ENCODE measurements at regions not wholly inside any gene's neighbourhood (a gene's known extent, or its start where the extent isn't known, plus 50 kb on each side); places are given as distances from the start of the nearest gene placed in this dataset.

GRCh38 chr5:4335078-4335477 is 739.4 kb downstream of the IRX1 start:
- no peak for TF ChIP-seq POLR2AphosphoS5 (IDR thresholded peaks at IDR 0.05; ENCODE audit: low read depth, low read length)
- TF ChIP-seq TAF1 (IDR thresholded peaks at IDR 0.05; ENCODE audit: borderline replicate concordance, insufficient read depth, low read length) = no peak
- TF ChIP-seq, protein P1, sequence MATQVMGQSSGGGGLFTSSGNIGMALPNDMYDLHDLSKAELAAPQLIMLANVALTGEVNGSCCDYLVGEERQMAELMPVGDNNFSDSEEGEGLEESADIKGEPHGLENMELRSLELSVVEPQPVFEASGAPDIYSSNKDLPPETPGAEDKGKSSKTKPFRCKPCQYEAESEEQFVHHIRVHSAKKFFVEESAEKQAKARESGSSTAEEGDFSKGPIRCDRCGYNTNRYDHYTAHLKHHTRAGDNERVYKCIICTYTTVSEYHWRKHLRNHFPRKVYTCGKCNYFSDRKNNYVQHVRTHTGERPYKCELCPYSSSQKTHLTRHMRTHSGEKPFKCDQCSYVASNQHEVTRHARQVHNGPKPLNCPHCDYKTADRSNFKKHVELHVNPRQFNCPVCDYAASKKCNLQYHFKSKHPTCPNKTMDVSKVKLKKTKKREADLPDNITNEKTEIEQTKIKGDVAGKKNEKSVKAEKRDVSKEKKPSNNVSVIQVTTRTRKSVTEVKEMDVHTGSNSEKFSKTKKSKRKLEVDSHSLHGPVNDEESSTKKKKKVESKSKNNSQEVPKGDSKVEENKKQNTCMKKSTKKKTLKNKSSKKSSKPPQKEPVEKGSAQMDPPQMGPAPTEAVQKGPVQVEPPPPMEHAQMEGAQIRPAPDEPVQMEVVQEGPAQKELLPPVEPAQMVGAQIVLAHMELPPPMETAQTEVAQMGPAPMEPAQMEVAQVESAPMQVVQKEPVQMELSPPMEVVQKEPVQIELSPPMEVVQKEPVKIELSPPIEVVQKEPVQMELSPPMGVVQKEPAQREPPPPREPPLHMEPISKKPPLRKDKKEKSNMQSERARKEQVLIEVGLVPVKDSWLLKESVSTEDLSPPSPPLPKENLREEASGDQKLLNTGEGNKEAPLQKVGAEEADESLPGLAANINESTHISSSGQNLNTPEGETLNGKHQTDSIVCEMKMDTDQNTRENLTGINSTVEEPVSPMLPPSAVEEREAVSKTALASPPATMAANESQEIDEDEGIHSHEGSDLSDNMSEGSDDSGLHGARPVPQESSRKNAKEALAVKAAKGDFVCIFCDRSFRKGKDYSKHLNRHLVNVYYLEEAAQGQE (IDR thresholded peaks at IDR 0.05; ENCODE audit: insufficient read depth in 1 of 2, low read depth in 2 of 2, low read length in 2 of 2) = no peak
- TF ChIP-seq SIN3A (IDR thresholded peaks at IDR 0.05; ENCODE audit: borderline replicate concordance, insufficient read depth, low read length) = no peak
- TF ChIP-seq FOXP2 (optimal IDR thresholded peaks at IDR 0.05; ENCODE audit: borderline replicate concordance, extremely low read depth, extremely low read length, insufficient read depth) = no peak

Data from PFSK-1 (cell line).